H9 (cell line): ENCODE measurements at regions not wholly inside any gene's neighbourhood (a gene's known extent, or its start where the extent isn't known, plus 50 kb on each side); places are given as distances from the start of the nearest gene placed in this dataset.

ENCODE experiments used
- DNase-seq: peaks from one replicate; pipeline ENCODE4 v3.0.0-alpha.2; 2017
- H2AFZ ChIP-seq: one replicate; pipeline ENCODE4 v1.6.1; 2013; ENCODE audit warnings: mild to moderate bottlenecking, low read length, control low read depth, moderate library complexity
- H2AK5ac ChIP-seq: 2 replicates; pipeline ENCODE4 v1.6.1; 2013; ENCODE audit warnings: low read length, control low read depth, mixed read lengths; ENCODE audit not compliant: insufficient read length
- H2BK120ac ChIP-seq: one replicate; pipeline ENCODE4 v1.6.1; 2013; ENCODE audit warnings: low read depth, mild to moderate bottlenecking, low read length, control low read depth, inconsistent platforms; ENCODE audit not compliant: poor library complexity, severe bottlenecking
- H2BK12ac ChIP-seq: 2 replicates; pipeline ENCODE4 v1.6.1; 2013; ENCODE audit warnings: low read length, control low read depth, mixed read lengths, low read depth; ENCODE audit not compliant: insufficient read length
- H2BK15ac ChIP-seq: 2 replicates; pipeline ENCODE4 v1.6.1; 2013; ENCODE audit warnings: low read depth, low read length, control low read depth
- H2BK20ac ChIP-seq: one replicate; pipeline ENCODE4 v1.6.1; 2013; ENCODE audit warnings: low read depth, mild to moderate bottlenecking, low read length, control low read depth, inconsistent platforms; ENCODE audit not compliant: poor library complexity, severe bottlenecking
- H2BK5ac ChIP-seq: 2 replicates; pipeline ENCODE4 v1.6.1; 2013; ENCODE audit warnings: low read length, control low read depth, mixed read lengths; ENCODE audit not compliant: insufficient read length
- H3K14ac ChIP-seq: 2 replicates; pipeline ENCODE4 v1.6.1; 2013; ENCODE audit warnings: low read length, control low read depth; ENCODE audit not compliant: insufficient read depth
- H3K18ac ChIP-seq: 2 replicates; pipeline ENCODE4 v1.6.1; 2013; ENCODE audit warnings: low read depth, mild to moderate bottlenecking, mixed read lengths, low read length, control low read depth; ENCODE audit not compliant: insufficient read length
- H3K23ac ChIP-seq: 2 replicates; pipeline ENCODE4 v1.6.1; 2013; ENCODE audit warnings: low read length, control low read depth, mixed read lengths, low read depth; ENCODE audit not compliant: insufficient read length
- H3K23me2 ChIP-seq: 2 replicates; pipeline ENCODE4 v1.6.1; 2013; ENCODE audit warnings: low read depth, mild to moderate bottlenecking, mixed read lengths, low read length, control low read depth; ENCODE audit not compliant: insufficient read length, poor library complexity, severe bottlenecking
- H3K27ac ChIP-seq: 2 replicates; pipeline ENCODE4 v1.5.1; 2013; ENCODE audit warnings: low read length, control low read depth, mixed read lengths, low read depth; ENCODE audit not compliant: insufficient read length
- H3K27me3 ChIP-seq: 2 replicates; pipeline ENCODE4 v1.6.1; 2013; ENCODE audit warnings: low read length, control low read depth, inconsistent platforms; ENCODE audit not compliant: insufficient read depth
- H3K4ac ChIP-seq: 2 replicates; pipeline ENCODE4 v1.6.1; 2013; ENCODE audit warnings: low read depth, mild to moderate bottlenecking, control low read depth, inconsistent platforms, low read length, moderate library complexity
- H3K4me1 ChIP-seq: 2 replicates; pipeline ENCODE4 v1.6.1; 2013; ENCODE audit warnings: low read length, control low read depth, inconsistent platforms; ENCODE audit not compliant: insufficient read depth
- H3K4me2 ChIP-seq: 2 replicates; pipeline ENCODE4 v1.6.1; 2013; ENCODE audit warnings: low read length, control low read depth, mixed read lengths; ENCODE audit not compliant: insufficient read length, insufficient read depth
- H3K56ac ChIP-seq: 2 replicates; pipeline ENCODE4 v1.6.1; 2013; ENCODE audit warnings: low read depth, mild to moderate bottlenecking, mixed read lengths, low read length, control low read depth; ENCODE audit not compliant: insufficient read length
- H3K79me1 ChIP-seq: 2 replicates; pipeline ENCODE4 v1.6.1; 2013; ENCODE audit warnings: low read depth, mild to moderate bottlenecking, moderate library complexity, low read length, control low read depth, inconsistent platforms; ENCODE audit not compliant: insufficient read depth, poor library complexity, severe bottlenecking
- H3K79me2 ChIP-seq: 2 replicates; pipeline ENCODE4 v1.6.1; 2013; ENCODE audit warnings: low read length, control low read depth, inconsistent platforms; ENCODE audit not compliant: insufficient read depth
- H3K9ac ChIP-seq: 2 replicates; pipeline ENCODE4 v1.6.1; 2013; ENCODE audit warnings: low read length, control low read depth, mixed read lengths; ENCODE audit not compliant: insufficient read length; ENCODE audit errors: extremely low read depth
- H3K9me3 ChIP-seq: one replicate; pipeline ENCODE4 v1.6.1; 2013; ENCODE audit warnings: low read depth, low read length, inconsistent platforms; ENCODE audit not compliant: control insufficient read depth
- H3T11ph ChIP-seq: one replicate; pipeline ENCODE4 v1.6.1; 2013; ENCODE audit warnings: mild to moderate bottlenecking, low read length, control low read depth, inconsistent platforms
- H4K20me1 ChIP-seq: one replicate; pipeline ENCODE4 v1.6.1; 2013; ENCODE audit not compliant: control insufficient read depth, insufficient read length, insufficient read depth
- H4K5ac ChIP-seq: 2 replicates; pipeline ENCODE4 v1.6.1; 2013; ENCODE audit warnings: low read depth, mild to moderate bottlenecking, mixed read lengths, low read length, control low read depth; ENCODE audit not compliant: insufficient read length
- H4K8ac ChIP-seq: replicated peaks from 2 replicates; pipeline ENCODE4 v1.6.1; 2013; ENCODE audit warnings: low read length, control low read depth, mixed read lengths, low read depth; ENCODE audit not compliant: insufficient read length
- H4K91ac ChIP-seq: 2 replicates; pipeline ENCODE4 v1.6.1; 2013; ENCODE audit warnings: low read depth, mild to moderate bottlenecking, moderate library complexity, mixed read lengths, low read length, control low read depth; ENCODE audit not compliant: insufficient read length
- H3K27ac Mint-ChIP-seq, 3 experiments: 2 replicates in 2 of 3; 3 replicates in 1 of 3; pipeline ENCODE4 v1.8.0; 2020 to 2021; ENCODE audit warnings: mixed read lengths in 3 of 3, mild to moderate bottlenecking in 1 of 3, moderate library complexity in 1 of 3
- H3K27me3 Mint-ChIP-seq: 2 replicates; pipeline ENCODE4 v1.8.0; 2021; ENCODE audit warnings: low read depth, mild to moderate bottlenecking, moderate library complexity, mixed read lengths
- H3K36me3 Mint-ChIP-seq, 3 experiments: 2 replicates in 2 of 3; 3 replicates in 1 of 3; pipeline ENCODE4 v1.8.0; 2020 to 2021; ENCODE audit warnings: low read depth in 3 of 3, mixed read lengths in 3 of 3; ENCODE audit not compliant: insufficient read depth in 1 of 3
- H3K4me1 Mint-ChIP-seq, 2 experiments: 2 replicates each; pipeline ENCODE4 v1.8.0; 2020; ENCODE audit warnings: mixed read lengths in 2 of 2
- H3K4me3 Mint-ChIP-seq, 2 experiments: 2 replicates in 1 of 2; 3 replicates in 1 of 2; pipeline ENCODE4 v1.8.0; 2020 to 2021; ENCODE audit warnings: mild to moderate bottlenecking in 2 of 2, mixed read lengths in 2 of 2, moderate library complexity in 1 of 2
- H3K9me3 Mint-ChIP-seq, 2 experiments: 2 replicates in 1 of 2; 3 replicates in 1 of 2; pipeline ENCODE4 v1.8.0; 2020; ENCODE audit warnings: mild to moderate bottlenecking in 2 of 2, mixed read lengths in 2 of 2, moderate library complexity in 1 of 2
- WGBS: extraction: QIAGEN DNeasy Blood & Tissue Kit; methylation state at CpG from one replicate; pipeline ENCODE4 v1.1.7; 2013; ENCODE audit warnings: missing lambda C conversion rate, low lambda C conversion rate, mixed read lengths; ENCODE audit not compliant: insufficient read length; ENCODE audit errors: extremely low coverage; 5-methylcytosine and 5-hydroxymethylcytosine counted together
- TF ChIP-seq, protein P1 (sequence below): fragments of 200-600 bp; sonication (generic); conservative IDR thresholded peaks from 3 replicates; pipeline ENCODE4 v1.8.0; 2021; ENCODE audit warnings: antibody characterized with exemption, mild to moderate bottlenecking

DNA sequence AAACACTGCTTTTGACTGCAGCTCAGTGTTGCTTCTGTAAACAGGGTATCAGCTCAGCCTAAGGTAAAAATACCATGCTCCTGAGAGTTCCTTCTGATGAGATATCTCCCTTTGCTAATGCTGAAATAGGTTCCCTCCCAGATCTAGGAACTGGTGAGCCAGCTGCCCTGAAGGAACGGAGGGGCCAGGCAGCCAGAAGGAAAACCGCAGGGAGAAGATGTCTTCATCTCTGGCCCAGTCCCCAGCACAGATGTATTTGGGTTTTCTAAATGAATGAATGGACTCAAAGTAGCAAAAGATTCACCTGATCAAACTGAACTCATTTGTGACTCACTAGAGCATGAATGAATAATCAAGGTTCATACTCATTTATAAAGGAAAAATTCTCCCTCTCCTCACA lies 247.8 kb downstream of the MSRB3 start:
- H3K4me2 ChIP-seq: no peak overlapping the region
- H3K23ac ChIP-seq: no peak overlapping the region
- no peak overlapping the region for H3K18ac ChIP-seq
- no peak overlapping the region for H3K27ac Mint-ChIP-seq
- H3K4ac ChIP-seq: no peak overlapping the region
- H3K27ac ChIP-seq: no peak overlapping the region
- no peak overlapping the region for H2AK5ac ChIP-seq
- no peak overlapping the region for H2BK15ac ChIP-seq
- H4K8ac ChIP-seq: no peak overlapping the region
- H3K14ac ChIP-seq: no peak overlapping the region
- H2AFZ ChIP-seq: no peak overlapping the region
- H3K36me3 Mint-ChIP-seq: no peaks in the 10 kb centered on the region; a peak in 1 of 7 replicates
- no CpG with 5 or more reads among the region's 2 CpGs for WGBS
- H3K56ac ChIP-seq: no peak overlapping the region
- TF ChIP-seq, protein P1, sequence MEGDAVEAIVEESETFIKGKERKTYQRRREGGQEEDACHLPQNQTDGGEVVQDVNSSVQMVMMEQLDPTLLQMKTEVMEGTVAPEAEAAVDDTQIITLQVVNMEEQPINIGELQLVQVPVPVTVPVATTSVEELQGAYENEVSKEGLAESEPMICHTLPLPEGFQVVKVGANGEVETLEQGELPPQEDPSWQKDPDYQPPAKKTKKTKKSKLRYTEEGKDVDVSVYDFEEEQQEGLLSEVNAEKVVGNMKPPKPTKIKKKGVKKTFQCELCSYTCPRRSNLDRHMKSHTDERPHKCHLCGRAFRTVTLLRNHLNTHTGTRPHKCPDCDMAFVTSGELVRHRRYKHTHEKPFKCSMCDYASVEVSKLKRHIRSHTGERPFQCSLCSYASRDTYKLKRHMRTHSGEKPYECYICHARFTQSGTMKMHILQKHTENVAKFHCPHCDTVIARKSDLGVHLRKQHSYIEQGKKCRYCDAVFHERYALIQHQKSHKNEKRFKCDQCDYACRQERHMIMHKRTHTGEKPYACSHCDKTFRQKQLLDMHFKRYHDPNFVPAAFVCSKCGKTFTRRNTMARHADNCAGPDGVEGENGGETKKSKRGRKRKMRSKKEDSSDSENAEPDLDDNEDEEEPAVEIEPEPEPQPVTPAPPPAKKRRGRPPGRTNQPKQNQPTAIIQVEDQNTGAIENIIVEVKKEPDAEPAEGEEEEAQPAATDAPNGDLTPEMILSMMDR: no peak
- H3T11ph ChIP-seq: no peak overlapping the region
- no peaks in the 10 kb centered on the region for H4K20me1 ChIP-seq
- no peaks in the 10 kb centered on the region for H3K23me2 ChIP-seq
- peaks cover 1% of the 10 kb centered on the region; the same call in 1 of the 2 replicates for H3K27me3 Mint-ChIP-seq
- no peaks in the 10 kb centered on the region for H3K79me2 ChIP-seq
- H3K4me1 Mint-ChIP-seq: peaks cover 0 to 6% of the 10 kb centered on the region in 2 experiments
- H3K9me3 ChIP-seq: no peaks in the 10 kb centered on the region
- no peaks in the 10 kb centered on the region for H3K27me3 ChIP-seq
- no peak overlapping the region for H4K5ac ChIP-seq
- no peak overlapping the region for H3K4me3 Mint-ChIP-seq
- H2BK120ac ChIP-seq: no peak overlapping the region
- DNase-seq: no peak
- no peaks in the 10 kb centered on the region for H3K4me1 ChIP-seq
- H2BK12ac ChIP-seq: no peak overlapping the region
- H2BK20ac ChIP-seq: no peak overlapping the region
- no peak overlapping the region for H4K91ac ChIP-seq
- no peaks in the 10 kb centered on the region for H3K79me1 ChIP-seq
- H2BK5ac ChIP-seq: no peak overlapping the region
- no peak overlapping the region for H3K9ac ChIP-seq
- no peaks in the 10 kb centered on the region; a peak in 2 of 5 replicates for H3K9me3 Mint-ChIP-seq
